ENCODE measurements at regions not wholly inside any gene's neighbourhood (a gene's known extent, or its start where the extent isn't known, plus 50 kb on each side); places are given as distances from the start of the nearest gene placed in this dataset.

DNA sequence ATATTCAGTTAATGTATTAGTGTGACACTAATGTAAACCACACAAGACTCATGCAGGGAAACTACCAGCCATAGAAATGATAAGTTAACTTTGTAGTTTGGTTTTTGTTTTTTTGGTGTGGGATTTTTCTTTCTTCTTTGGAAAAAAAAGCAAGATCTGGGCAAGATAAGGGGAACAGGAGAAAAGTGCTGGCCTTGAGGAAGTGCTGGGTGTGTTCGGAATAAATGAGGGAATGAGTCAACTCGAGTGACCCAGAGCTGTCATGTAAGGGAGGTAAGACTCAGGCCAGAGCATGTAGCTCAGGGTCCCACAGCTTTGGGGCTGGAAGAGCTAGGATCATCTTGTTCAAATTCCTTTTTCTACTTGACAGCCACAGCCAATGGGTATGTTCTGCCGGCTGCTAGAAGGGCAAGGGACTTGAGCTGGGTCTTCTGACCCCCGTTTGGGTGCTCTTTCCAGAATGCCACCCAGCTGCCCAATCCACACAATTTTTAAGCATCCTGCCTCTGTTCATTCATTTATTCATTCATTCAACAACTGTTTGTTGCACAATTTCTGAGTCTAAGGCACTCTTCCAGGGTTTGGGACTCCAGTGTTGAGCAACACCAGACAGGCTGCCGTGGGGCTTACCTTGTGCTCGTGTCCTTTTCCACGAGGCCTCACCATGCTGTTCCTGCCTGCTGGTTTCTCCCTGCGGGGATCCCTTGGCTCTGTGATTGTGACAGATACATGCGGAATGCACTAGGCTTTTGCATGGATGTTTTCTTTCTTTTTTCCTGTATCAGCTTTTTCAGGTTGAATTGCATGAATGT is 54.5 kb downstream of the CLDN34 start:
- no peak for DNase-seq
- intact Hi-C loops (cut with DNase I) = no loop called here
- ATAC-seq (ENCODE audit: poor library complexity) = no peak

DNA sequence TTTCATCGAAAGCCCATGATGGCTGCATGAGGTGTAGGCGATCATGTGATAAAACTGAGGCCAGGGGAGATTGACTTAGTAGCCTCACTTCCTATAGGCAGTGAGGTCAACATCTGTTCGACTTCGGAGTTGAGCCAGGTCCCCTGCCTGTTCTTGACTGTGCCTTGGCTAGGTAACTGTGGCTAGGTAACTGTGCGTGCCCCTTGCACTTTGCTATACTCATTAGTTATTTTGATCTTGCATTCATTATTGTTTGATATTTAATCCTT is 55.0 kb downstream of the CLDN34 start:
- ATAC-seq (ENCODE audit: poor library complexity) (no peak), DNase-seq (no peak)
- intact Hi-C loops (cut with DNase I) = no loop called here

GRCh38 chrX:10022580-10023245 is 55.6 kb downstream of the CLDN34 start:
- DNase-seq (peak; percentile 64), ATAC-seq (ENCODE audit: poor library complexity) (peak; percentile 66)
- intact Hi-C loops (cut with DNase I) = no loop called here

DNA sequence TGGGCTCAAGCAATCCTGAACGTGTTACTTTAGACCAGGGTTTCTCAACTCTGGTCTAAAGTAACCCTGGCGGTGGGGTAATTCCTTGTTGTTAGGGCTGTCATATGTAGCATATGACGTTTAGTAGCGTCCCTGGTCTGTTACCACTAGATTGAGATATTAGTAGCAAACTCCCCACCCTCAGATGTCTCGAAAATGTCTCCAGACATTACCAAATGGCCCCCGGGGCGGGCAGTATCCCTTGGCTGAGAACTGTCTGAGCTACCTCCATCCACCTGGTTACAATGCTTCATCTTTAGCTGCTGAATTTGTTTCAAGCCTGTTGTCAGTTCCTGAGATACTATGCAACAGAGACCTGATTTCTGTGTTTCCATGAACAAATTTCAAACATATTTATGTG is 56.7 kb downstream of the CLDN34 start:
- ATAC-seq (ENCODE audit: poor library complexity) (no peak), DNase-seq (no peak)
- intact Hi-C loops (cut with DNase I) = no loop called here

DNA sequence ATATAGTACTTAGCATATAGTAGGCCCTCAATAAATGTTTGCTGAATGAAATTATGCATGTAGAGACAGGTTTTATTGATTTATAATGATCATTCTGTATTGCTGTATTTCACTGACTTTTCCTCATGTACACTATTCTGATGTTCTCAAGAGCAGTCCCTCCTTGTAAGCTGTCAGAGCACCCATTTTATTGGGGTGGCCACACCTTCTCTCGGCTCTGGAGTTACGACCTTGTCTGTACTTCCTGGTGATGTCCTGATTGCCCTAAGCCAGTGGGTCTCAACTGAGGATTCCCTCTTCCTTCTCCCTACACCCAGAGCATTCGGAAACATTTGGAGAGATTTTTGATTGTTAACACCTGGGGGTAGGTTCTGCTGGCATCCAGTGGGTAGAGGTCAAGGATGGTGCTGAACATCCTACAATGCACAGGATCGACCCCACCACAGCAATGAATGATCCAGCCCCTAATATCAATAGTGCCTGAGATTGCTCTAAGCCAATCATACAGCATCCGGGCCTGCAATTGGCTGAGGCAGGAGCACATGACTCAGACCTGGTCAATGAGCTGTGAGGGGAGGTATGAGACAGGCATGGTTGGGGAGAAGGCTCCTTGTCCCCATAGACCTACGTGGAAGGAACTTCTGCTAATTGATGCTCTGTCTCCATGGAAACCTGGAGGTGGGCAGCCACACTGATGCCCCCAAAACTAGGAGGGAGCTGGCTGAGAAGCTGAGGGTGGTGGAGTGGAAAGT is 58.8 kb downstream of the CLDN34 start:
- intact Hi-C loops (cut with DNase I) = no loop called here
- no peak for ATAC-seq (ENCODE audit: poor library complexity)
- DNase-seq = no peak

- intact Hi-C loops (cut with DNase I) = no loop called here
- no peak for ATAC-seq (ENCODE audit: poor library complexity)
- DNase-seq = no peak
Measured at GRCh38 chrX:10028283-10029104, 61.3 kb downstream of the CLDN34 start.

DNA sequence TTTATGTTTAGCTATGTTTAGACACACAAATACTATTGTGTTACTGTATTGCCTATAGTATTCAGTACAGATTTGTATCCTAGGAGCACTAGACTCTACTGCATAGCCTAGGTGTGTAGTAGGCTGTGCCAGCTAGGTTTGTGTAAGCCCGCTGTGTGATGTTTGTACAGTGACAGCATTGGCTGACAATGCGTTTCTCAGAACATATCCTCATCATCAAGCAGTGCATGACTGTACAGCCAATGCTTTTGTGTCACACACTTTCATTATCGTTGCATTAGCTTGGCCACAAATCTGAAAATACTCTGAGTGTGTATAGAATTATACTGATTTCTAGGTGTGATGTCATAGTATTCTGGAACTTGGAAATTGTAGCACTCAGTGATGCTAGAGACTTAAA is 63.4 kb downstream of the CLDN34 start:
- DNase-seq = no peak
- intact Hi-C loops (cut with DNase I) = no loop called here
- ATAC-seq (ENCODE audit: poor library complexity) = no peak

DNA sequence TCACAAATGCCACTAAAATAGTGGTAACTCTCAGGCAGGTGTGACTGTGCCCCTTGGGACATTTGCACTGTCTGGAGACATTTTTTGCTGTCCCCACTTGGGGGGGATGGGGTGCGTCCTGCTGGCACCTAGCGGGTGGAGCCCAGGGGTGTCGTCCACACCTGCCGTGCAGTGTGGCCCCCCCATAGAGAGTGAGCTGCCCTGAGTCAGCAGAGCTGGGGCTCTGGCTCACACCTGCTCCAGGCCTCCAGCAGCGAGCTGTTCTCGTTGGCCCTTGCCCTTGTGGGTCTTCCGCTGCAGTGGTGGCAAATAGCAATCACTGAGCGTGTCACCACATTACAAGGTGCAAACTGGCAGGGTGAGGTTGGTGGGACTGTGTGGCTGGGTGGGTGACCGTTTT is 64.6 kb downstream of the CLDN34 start:
- intact Hi-C loops (cut with DNase I) = no loop called here
- ATAC-seq (ENCODE audit: poor library complexity) (no peak), DNase-seq (no peak)

GRCh38 chrX:10032147-10032546 is 65.0 kb downstream of the CLDN34 start:
- ATAC-seq (ENCODE audit: poor library complexity) = peak; percentile 19

DNA sequence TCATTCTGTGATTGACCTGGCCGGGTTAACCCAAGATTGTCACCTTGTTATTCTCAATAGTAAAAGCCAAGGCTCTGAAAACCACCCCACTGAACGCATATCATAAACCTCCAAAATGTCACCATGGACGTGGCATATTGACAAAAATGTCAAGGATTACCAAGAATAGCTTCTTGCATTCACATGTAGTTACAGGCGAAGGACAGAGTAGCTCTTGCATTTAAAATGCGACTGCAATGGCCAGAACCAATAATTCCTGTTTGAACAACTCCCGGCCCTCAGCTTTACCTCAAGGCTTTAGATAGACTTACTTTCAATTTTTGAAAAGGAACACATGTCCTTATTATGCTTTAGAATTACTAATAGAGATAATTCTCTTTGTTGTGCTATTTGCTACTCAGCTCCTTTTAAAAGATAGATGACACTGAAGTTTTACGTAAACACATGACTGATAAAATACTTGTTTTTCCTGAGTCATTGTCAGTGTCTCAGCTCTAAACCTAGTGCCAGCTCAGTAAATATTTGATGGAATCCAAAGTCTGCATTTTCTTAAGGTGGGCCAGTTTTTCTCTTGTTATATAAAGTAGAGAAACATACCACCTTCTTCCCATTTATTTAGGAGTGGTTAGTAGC is 66.3 kb downstream of the CLDN34 start:
- DNase-seq (no peak), ATAC-seq (ENCODE audit: poor library complexity) (peak; percentile 55)
- intact Hi-C loops (cut with DNase I) = no loop called here

More at GRCh38 chrX:10032147-10032546, 65.0 kb downstream of the CLDN34 start:
- DNase-seq = no peak
- intact Hi-C loops (cut with DNase I) = no loop called here

- intact Hi-C loops (cut with DNase I) = no loop called here
Measured at GRCh38 chrX:10034740-10035260, 67.6 kb downstream of the CLDN34 start.

DNA sequence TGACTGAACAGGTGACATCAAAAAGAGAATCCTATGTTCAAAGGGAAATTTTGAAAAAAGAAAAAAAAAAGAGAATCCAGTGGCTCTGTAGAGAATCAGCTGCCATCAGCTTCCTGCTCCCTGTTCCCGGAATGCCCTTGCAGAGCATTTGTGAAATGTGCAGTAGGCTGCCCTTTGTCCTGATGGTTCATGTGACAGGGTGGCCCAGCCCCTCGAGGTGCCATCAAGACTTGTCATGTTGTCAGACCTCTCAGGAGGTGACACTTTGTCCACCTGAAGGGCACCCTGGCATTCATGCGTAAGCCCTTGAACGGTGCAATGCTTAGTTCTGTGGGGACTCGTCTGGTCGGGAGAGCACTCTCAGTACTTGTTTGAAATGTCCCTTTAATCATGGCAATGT is 71.4 kb downstream of the CLDN34 start:
- DNase-seq (no peak), ATAC-seq (ENCODE audit: poor library complexity) (peak; percentile 53)
- intact Hi-C loops (cut with DNase I) = no loop called here

More at GRCh38 chrX:10034740-10035260, 67.6 kb downstream of the CLDN34 start:
- DNase-seq = no peak
- no peak for ATAC-seq (ENCODE audit: poor library complexity)

- ATAC-seq (ENCODE audit: poor library complexity) (no peak), DNase-seq (no peak)
- intact Hi-C loops (cut with DNase I) = no loop called here
Measured at GRCh38 chrX:10039821-10040793, 72.9 kb downstream of the CLDN34 start.

GRCh38 chrX:10040961-10041360 is 73.8 kb downstream of the CLDN34 start:
- ATAC-seq (ENCODE audit: poor library complexity) (no peak), DNase-seq (no peak)
- intact Hi-C loops (cut with DNase I) = no loop called here

DNA sequence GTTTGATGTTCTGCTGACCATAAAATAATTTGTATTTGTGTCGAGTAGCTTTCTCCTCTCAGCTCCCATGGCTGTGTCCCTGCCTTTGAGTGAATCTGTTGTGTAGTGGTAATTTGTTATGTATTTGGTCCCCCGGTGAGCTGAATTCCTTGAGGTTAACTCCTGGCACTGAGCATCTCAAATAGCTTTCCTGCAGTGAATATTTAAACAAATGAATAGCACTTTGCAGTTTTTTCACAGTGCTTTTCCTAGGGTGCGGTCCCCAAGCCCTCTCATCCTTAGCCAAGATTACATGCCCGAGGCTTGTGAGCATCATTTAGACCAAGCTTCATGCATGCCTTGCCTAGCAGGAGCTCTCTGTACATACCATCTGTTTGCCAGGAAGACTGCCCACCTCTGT is 74.2 kb downstream of the CLDN34 start:
- DNase-seq (no peak), ATAC-seq (ENCODE audit: poor library complexity) (no peak)
- intact Hi-C loops (cut with DNase I) = no loop called here

- DNase-seq (no peak), ATAC-seq (ENCODE audit: poor library complexity) (no peak)
- intact Hi-C loops (cut with DNase I) = no loop called here
Measured at GRCh38 chrX:10042055-10042454, 74.9 kb downstream of the CLDN34 start.

DNA sequence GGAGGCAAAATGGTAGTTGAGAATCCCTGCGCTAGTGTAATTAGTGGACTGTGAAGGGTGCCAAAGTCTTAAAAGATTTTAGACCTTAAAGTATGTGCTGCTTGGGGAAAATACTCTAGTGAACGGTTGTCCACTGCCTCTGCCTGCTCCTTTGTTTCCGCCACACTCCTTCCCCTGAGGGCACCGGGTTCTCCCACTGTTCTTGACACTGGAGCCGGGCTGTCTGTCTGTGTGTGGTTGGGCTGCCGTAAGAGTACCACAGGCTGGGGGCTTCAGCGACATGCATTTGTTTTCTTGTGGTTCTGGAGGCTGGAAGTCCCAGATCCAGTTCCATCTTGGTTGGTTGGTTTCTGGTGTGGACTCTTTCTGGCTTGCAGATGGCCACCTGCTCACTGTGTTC is 76.2 kb downstream of the CLDN34 start:
- DNase-seq (no peak), ATAC-seq (ENCODE audit: poor library complexity) (no peak)
- intact Hi-C loops (cut with DNase I) = no loop called here

Measured in Right ventricle myocardium superior (tissue), 1 donor.